CD4-positive, alpha-beta T cell treated with Interleukin-17A for 1 hour (primary cell): ENCODE measurements at regions not wholly inside any gene's neighbourhood (a gene's known extent, or its start where the extent isn't known, plus 50 kb on each side); places are given as distances from the start of the nearest gene placed in this dataset.

Source experiments
- DNase-seq: peaks from one replicate; pipeline ENCODE4 v3.0.0-alpha.2; 2020

GRCh38 chr1:199121047-199121446 is 482.2 kb downstream of the PTPRC start:
- no peak for DNase-seq

GRCh38 chr1:199122085-199122484 is 483.2 kb downstream of the PTPRC start:
- DNase-seq = no peak

- DNase-seq = no peak
Measured at GRCh38 chr1:199122532-199123311, 483.9 kb downstream of the PTPRC start.

GRCh38 chr1:199123615-199124014 is 484.8 kb downstream of the PTPRC start:
- no peak for DNase-seq

GRCh38 chr1:199124351-199124750 is 485.5 kb downstream of the PTPRC start:
- DNase-seq = no peak

- no peak for DNase-seq
Measured at GRCh38 chr1:199129247-199129646, 490.4 kb downstream of the PTPRC start.

- DNase-seq = no peak
Measured at GRCh38 chr1:199132006-199132405, 493.2 kb downstream of the PTPRC start.

- no peak for DNase-seq
Measured at GRCh38 chr1:199135901-199136300, 497.1 kb downstream of the PTPRC start.

- no peak for DNase-seq
Measured at GRCh38 chr1:199138061-199138460, 499.2 kb downstream of the PTPRC start.

GRCh38 chr1:199149591-199149990 is 510.8 kb downstream of the PTPRC start:
- no peak for DNase-seq

- no peak for DNase-seq
Measured at GRCh38 chr1:199150756-199151155, 511.9 kb downstream of the PTPRC start.

GRCh38 chr1:199151634-199152425 is 513.0 kb downstream of the PTPRC start:
- no peak for DNase-seq

- DNase-seq = no peak
Measured at GRCh38 chr1:199152676-199153075, 513.8 kb downstream of the PTPRC start.

GRCh38 chr1:199155166-199156019 is 516.6 kb downstream of the PTPRC start:
- DNase-seq = no peak

- no peak for DNase-seq
Measured at GRCh38 chr1:199157494-199157893, 518.7 kb downstream of the PTPRC start.

GRCh38 chr1:199160521-199161318 is 521.9 kb downstream of the PTPRC start:
- DNase-seq = no peak

- no peak for DNase-seq
Measured at GRCh38 chr1:199161319-199161680, 522.5 kb downstream of the PTPRC start.

GRCh38 chr1:199161766-199162303 is 523.0 kb downstream of the PTPRC start:
- DNase-seq = no peak

- DNase-seq = no peak
Measured at GRCh38 chr1:199163267-199163666, 524.4 kb downstream of the PTPRC start.

- peak; percentile 8 for DNase-seq
Measured at GRCh38 chr1:199163670-199164069, 524.8 kb downstream of the PTPRC start.

GRCh38 chr1:199167460-199167859 is 528.6 kb downstream of the PTPRC start:
- no peak for DNase-seq
